Activated B cell treated with CpG ODN at 0.5 μM for 24 hours (primary cell): ENCODE measurements at regions not wholly inside any gene's neighbourhood (a gene's known extent, or its start where the extent isn't known, plus 50 kb on each side); places are given as distances from the start of the nearest gene placed in this dataset.

Experiments
- ATAC-seq: fragments of 200-7000 bp; cut with Tn5 transposase; one replicate; pipeline ENCODE4 v1.10.0; 2021; ENCODE audit warnings: low read depth, mild to moderate bottlenecking, moderate library complexity
- CTCF ChIA-PET: fragments of 350-600 bp; sonication (Branson Sonifier 250); formaldehyde crosslinking; loops from one replicate; lab custom pipeline; 2021; ENCODE audit warnings: antibody characterized with exemption; lab: Charles Lee
- POLR2A ChIA-PET: fragments of 350-600 bp; sonication (Branson Sonifier 250); formaldehyde crosslinking; loops from one replicate; lab custom pipeline; 2021; ENCODE audit warnings: antibody characterized with exemption; lab: Charles Lee
- DNase-seq: peaks from one replicate; pipeline ENCODE4 v3.0.0; 2022
- H3K27ac Mint-ChIP-seq: one replicate; pipeline ENCODE4 v1.8.0; 2020; ENCODE audit warnings: mixed read lengths
- H3K27me3 Mint-ChIP-seq: one replicate; pipeline ENCODE4 v1.8.0; 2021; ENCODE audit warnings: mixed read lengths
- H3K36me3 Mint-ChIP-seq: one replicate; pipeline ENCODE4 v1.8.0; 2021; ENCODE audit warnings: low read depth, mixed read lengths
- H3K4me1 Mint-ChIP-seq: one replicate; pipeline ENCODE4 v1.8.0; 2021; ENCODE audit warnings: mixed read lengths
- H3K4me3 Mint-ChIP-seq: one replicate; pipeline ENCODE4 v1.8.0; 2020; ENCODE audit warnings: mild to moderate bottlenecking, mixed read lengths
- H3K9me3 Mint-ChIP-seq: one replicate; pipeline ENCODE4 v1.8.0; 2020; ENCODE audit warnings: mixed read lengths
- CTCF ChIP-seq: fragments of 200-600 bp; IDR thresholded peaks from one replicate; pipeline ENCODE4 v1.8.0; 2022; ENCODE audit warnings: antibody characterized with exemption, mild to moderate bottlenecking
- intact Hi-C: fragments of 100-400 bp; cut with micrococcal nuclease; formaldehyde crosslinking; loops from one replicate; pipeline ENCODE4 v1.15.1; 2024

GRCh38 chr1:117260761-117261423 lies 50.2 kb upstream of the VTCN1 start:
- CTCF ChIA-PET = no interaction called here
- POLR2A ChIA-PET = no interaction called here
- Mint-ChIP-seq H3K4me1 (no peaks in the 10 kb centered on the region), H3K27ac (no peak overlapping the region), H3K4me3 (no peak overlapping the region), H3K36me3 (no peaks in the 10 kb centered on the region), H3K9me3 (peaks cover 2% of the 10 kb centered on the region), H3K27me3 (peaks cover 15% of the 10 kb centered on the region)
- DNase-seq (no peak), ATAC-seq (no peak)
- no peak for TF ChIP-seq CTCF
- intact Hi-C loops = no loop called here
